Psoas muscle (tissue), 7 donors: ENCODE measurements at regions not wholly inside any gene's neighbourhood (a gene's known extent, or its start where the extent isn't known, plus 50 kb on each side); places are given as distances from the start of the nearest gene placed in this dataset.

ENCODE experiments used
- ATAC-seq, 4 donors: fragments of 200-7000 bp; cut with Tn5 transposase; one replicate each; pipeline ENCODE4 v1.9.1; 2020; ENCODE audit warnings: moderate library complexity in 3 of 4, mild to moderate bottlenecking in 2 of 4
- DNase-seq, 2 donors: peaks; one replicate each; pipeline ENCODE4 v3.0.0-alpha.2; 2020
- H3K27ac ChIP-seq: fragments of 200-600 bp; one replicate; pipeline ENCODE4 v1.8.0; 2022
- H3K27me3 ChIP-seq, 3 donors: fragments of 200-600 bp in 1 of 3; one replicate each; pipeline versions ENCODE4 v1.6.1 to v1.8.0; 2013 to 2022; ENCODE audit warnings: low read length in 2 of 3, mild to moderate bottlenecking in 2 of 3, moderate library complexity in 1 of 3; ENCODE audit not compliant: insufficient read depth in 3 of 3
- H3K36me3 ChIP-seq, 2 donors: fragments of 200-600 bp in 1 of 2; one replicate each; pipeline versions ENCODE4 v1.6.1 to v1.8.0; 2013 to 2022; ENCODE audit warnings: low read depth in 1 of 2, mild to moderate bottlenecking in 1 of 2, moderate library complexity in 1 of 2; ENCODE audit not compliant: insufficient read depth in 1 of 2
- H3K4me1 ChIP-seq: fragments of 200-600 bp; one replicate; pipeline ENCODE4 v1.8.0; 2022
- H3K4me3 ChIP-seq: fragments of 200-600 bp; one replicate; pipeline ENCODE4 v1.8.0; 2022; ENCODE audit warnings: mild to moderate bottlenecking
- H3K9me3 ChIP-seq: fragments of 200-600 bp; one replicate; pipeline ENCODE4 v1.8.0; 2022
- CTCF ChIP-seq: fragments of 200-600 bp; IDR thresholded peaks from one replicate; pipeline ENCODE4 v1.8.0; 2022; ENCODE audit warnings: antibody characterized with exemption
- WGBS, 3 donors: extraction: QIAGEN DNeasy Blood & Tissue Kit; methylation state at CpG; one replicate each; pipeline versions ENCODE4 v1.1.6 to v1.1.7; 2013; 5-methylcytosine and 5-hydroxymethylcytosine counted together
- intact Hi-C, 2 donors: fragments of 100-400 bp; cut with DNase I; formaldehyde crosslinking; loops; one replicate each; pipeline versions ENCODE4 v1.11.0 to v1.14.2; 2022
- donor health status: healthy with polysubstance abuse.
- donor health status: DM: no; HTN: no; CAD: no; lungs with moderate emphysema.
- donor health status: Bipolar disorder and iron deficiency.
- donor health status: healthy.
- donor health status: DM: yes; HTN: yes; CAD: no.
- donor health status: DM: no; HTN: no; CAD: no.
- donor health status: DM: yes; HTN: yes; CAD: no.

GRCh38 chr5:57539281-57539701, 56.7 kb upstream of the ACTBL2 start:
- no peak for TF ChIP-seq CTCF

GRCh38 chr5:57538341-57538955, 55.8 kb upstream of the ACTBL2 start:
- 50 to 69% (median 59%) methylated on average over 7 of the region's 7 CpGs for WGBS, 3 donors
- H3K9me3 ChIP-seq = no peaks in the 10 kb centered on the region
- no peak overlapping the region for H3K4me3 ChIP-seq
- ATAC-seq (no peak), DNase-seq (no peak)
- TF ChIP-seq CTCF = no peak
- H3K36me3 ChIP-seq = no peaks in the 10 kb centered on the region
- intact Hi-C loops = no loop called here
- no peaks in the 10 kb centered on the region for H3K27me3 ChIP-seq
- H3K27ac ChIP-seq = no peak overlapping the region
- no peaks in the 10 kb centered on the region for H3K4me1 ChIP-seq

More at GRCh38 chr5:57539281-57539701, 56.7 kb upstream of the ACTBL2 start:
- H3K27ac ChIP-seq = no peak overlapping the region
- no peaks in the 10 kb centered on the region for H3K36me3 ChIP-seq
- intact Hi-C loops = no loop called here
- no peaks in the 10 kb centered on the region for H3K27me3 ChIP-seq
- 64 to 67% (median 66%) methylated on average over 3 of the region's 3 CpGs for WGBS, 3 donors
- no peaks in the 10 kb centered on the region for H3K4me1 ChIP-seq
- DNase-seq (no peak), ATAC-seq (no peak)
- H3K9me3 ChIP-seq = no peaks in the 10 kb centered on the region
- H3K4me3 ChIP-seq = no peak overlapping the region

GRCh38 chr5:57537811-57538210, 55.2 kb upstream of the ACTBL2 start:
- no peak for TF ChIP-seq CTCF
- no peak for DNase-seq
- H3K9me3 ChIP-seq = no peaks in the 10 kb centered on the region
- H3K27ac ChIP-seq = no peak overlapping the region
- no peaks in the 10 kb centered on the region for H3K36me3 ChIP-seq
- ATAC-seq = no peak
- 72 to 87% (median 82%) methylated on average over 2 of the region's 2 CpGs for WGBS, 3 donors
- intact Hi-C loops = no loop called here
- no peaks in the 10 kb centered on the region for H3K27me3 ChIP-seq
- no peak overlapping the region for H3K4me3 ChIP-seq
- H3K4me1 ChIP-seq = no peaks in the 10 kb centered on the region

GRCh38 chr5:57532513-57533497, 50.2 kb upstream of the ACTBL2 start:
- ATAC-seq = no peak
- H3K4me1 ChIP-seq = no peaks in the 10 kb centered on the region
- no peak for DNase-seq
- no peaks in the 10 kb centered on the region for H3K27me3 ChIP-seq
- H3K4me3 ChIP-seq = no peak overlapping the region
- no peak for TF ChIP-seq CTCF
- H3K36me3 ChIP-seq = no peaks in the 10 kb centered on the region
- intact Hi-C loops = no loop called here
- H3K9me3 ChIP-seq = no peaks in the 10 kb centered on the region
- no peak overlapping the region for H3K27ac ChIP-seq
- 57 to 73% (median 65%) methylated on average over 4 of the region's 4 CpGs for WGBS, 3 donors
